ENCODE measurements at regions not wholly inside any gene's neighbourhood (a gene's known extent, or its start where the extent isn't known, plus 50 kb on each side); places are given as distances from the start of the nearest gene placed in this dataset.
"Not testable (repeated sequence)": the region's sequence is repeated elsewhere in the genome, so short reads cannot be mapped to it uniquely, and the experiment has no call there.

DNA sequence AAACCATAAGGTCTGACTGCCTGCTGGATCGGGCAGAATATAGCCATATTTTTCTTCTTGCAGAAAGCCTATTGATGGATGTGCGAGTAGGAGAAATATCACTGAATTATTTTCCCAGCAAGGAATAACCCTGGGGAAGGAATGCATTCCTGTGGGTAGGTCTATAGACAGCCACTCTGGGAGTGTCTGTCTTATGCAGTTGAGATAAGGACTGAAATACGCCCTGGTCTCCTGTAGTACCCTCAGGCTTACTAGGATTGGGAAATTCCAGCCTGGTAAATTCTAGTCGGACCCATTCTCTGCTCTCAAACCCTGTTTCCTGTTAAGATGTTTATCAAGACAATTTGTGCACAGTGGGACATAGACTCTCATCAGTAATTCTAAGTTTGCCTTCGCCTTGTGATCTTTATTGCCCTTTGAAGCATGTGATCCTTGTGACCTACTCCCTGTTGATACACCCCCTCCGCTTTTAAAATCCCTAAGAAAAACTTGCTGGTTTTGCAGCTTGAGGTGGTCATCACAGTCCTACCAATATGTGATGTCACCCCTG lies 506.3 kb downstream of the SOX11 start:
- not testable (repeated sequence) for H3K27me3 Mint-ChIP-seq; H3K4me3 Mint-ChIP-seq; H3K27ac Mint-ChIP-seq; H3K36me3 Mint-ChIP-seq; H3K9me3 Mint-ChIP-seq (ENCODE audit: low read depth); H3K4me1 Mint-ChIP-seq (ENCODE audit: low read depth)

DNA sequence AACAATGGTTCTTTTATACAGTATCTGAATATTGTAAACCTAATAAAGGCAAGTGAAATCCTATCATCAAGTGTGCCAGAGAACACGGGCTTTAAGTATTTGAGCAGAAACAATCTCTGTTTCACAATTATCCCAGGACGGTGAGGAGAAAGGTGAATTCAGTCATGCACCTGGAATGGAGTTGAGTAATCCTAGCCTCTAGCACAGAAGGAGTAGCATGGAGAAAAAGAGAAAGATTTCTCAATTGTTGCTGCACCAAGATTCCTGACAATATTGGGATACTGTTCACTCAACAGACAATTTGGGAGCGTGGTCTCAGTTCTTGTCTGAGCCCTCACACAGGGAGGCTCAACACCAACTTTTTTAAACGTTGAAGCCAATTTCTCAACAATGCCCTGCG lies 510.6 kb downstream of the SOX11 start:
- H3K9me3 Mint-ChIP-seq (ENCODE audit: low read depth), result peaks cover 14% of the 10 kb centered on the region
- H3K27me3 Mint-ChIP-seq, result no peaks in the 10 kb centered on the region
- H3K27ac Mint-ChIP-seq, result no peak overlapping the region
- no peaks in the 10 kb centered on the region for H3K4me1 Mint-ChIP-seq (ENCODE audit: low read depth)
- no peak overlapping the region for H3K4me3 Mint-ChIP-seq
- H3K36me3 Mint-ChIP-seq, result no peaks in the 10 kb centered on the region

DNA sequence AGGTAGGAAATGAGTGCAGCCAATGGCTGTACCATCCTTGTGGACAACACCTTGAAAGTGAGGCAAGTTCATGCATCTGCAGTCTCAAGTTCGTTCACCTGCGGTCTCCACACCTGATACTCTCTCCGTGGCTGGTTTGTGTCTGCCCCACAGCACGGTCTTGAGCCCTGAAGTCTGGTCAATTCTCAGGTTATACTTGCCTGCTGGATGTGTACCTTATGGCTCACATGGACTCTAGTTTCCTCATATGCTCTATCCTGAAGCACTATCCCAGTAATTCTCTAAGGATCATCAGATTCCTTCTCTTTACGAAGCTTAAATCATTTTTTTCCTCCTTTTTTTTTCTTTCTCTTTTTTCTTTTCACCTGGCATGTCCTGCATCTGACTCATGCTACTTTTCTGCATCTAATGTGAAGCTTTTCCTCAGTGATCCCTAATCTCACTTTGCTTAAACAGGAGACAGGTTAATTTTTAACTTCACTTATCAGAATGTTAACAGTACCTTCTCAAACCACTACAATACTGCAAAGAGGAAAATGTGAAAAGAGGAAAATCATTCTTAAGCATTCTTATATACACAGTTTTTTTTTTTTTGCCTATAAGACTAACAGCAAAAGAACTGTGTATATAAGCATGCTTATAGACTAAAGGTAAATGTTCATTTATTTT lies 511.2 kb downstream of the SOX11 start:
- no peak overlapping the region for H3K4me3 Mint-ChIP-seq
- H3K36me3 Mint-ChIP-seq, result no peaks in the 10 kb centered on the region
- H3K27ac Mint-ChIP-seq, result no peak overlapping the region

DNA sequence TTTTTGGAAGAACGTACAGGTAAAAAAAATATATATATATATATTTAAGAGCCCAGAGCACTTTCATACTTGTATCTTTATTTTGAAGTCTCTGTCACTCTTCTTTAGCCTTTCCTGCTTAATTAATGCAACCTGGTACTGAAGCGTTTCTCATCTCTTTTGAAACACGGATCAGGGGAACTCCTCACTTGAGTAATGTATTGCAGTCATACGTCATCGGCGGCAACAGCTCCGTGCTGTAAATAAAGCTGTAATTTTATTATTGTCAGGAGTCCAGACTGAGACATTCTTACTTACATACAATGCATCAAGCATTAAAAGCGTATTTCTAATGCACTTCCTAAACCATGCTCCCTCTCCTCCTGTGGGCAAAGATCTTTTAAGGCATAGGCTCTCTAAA lies 514.7 kb downstream of the SOX11 start:
- no peaks in the 10 kb centered on the region for H3K4me1 Mint-ChIP-seq (ENCODE audit: low read depth)
- H3K27ac Mint-ChIP-seq, result no peak overlapping the region
- H3K4me3 Mint-ChIP-seq, result no peak overlapping the region
- no peaks in the 10 kb centered on the region for H3K36me3 Mint-ChIP-seq
- H3K9me3 Mint-ChIP-seq (ENCODE audit: low read depth), result peaks cover 6% of the 10 kb centered on the region
- no peaks in the 10 kb centered on the region for H3K27me3 Mint-ChIP-seq

More for the DNA sequence above, 511.2 kb downstream of the SOX11 start:
- no peaks in the 10 kb centered on the region for H3K4me1 Mint-ChIP-seq (ENCODE audit: low read depth)
- H3K9me3 Mint-ChIP-seq (ENCODE audit: low read depth), result peaks cover 11% of the 10 kb centered on the region
- no peaks in the 10 kb centered on the region for H3K27me3 Mint-ChIP-seq

DNA sequence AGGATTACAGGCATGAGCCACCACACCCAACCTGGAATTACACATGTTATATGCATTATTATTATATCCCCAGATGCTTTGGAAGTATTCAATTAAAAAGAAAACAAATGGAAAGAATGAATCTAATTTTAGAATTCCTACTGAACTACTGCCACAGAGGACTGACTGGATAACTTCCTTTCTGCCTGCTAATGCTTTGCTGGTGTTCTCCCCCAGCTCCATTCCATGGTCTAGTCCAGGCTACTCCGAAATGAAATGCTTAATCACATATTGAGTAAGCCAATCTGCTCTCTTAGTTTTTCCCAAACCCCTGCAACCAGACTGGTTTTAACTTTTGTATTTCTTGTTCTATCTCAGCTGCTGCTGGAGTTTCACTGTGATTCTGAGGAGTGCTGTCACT lies 519.1 kb downstream of the SOX11 start:
- peaks cover 2% of the 10 kb centered on the region for H3K9me3 Mint-ChIP-seq (ENCODE audit: low read depth)
- no peaks in the 10 kb centered on the region for H3K36me3 Mint-ChIP-seq
- no peak overlapping the region for H3K4me3 Mint-ChIP-seq
- no peaks in the 10 kb centered on the region for H3K4me1 Mint-ChIP-seq (ENCODE audit: low read depth)
- H3K27me3 Mint-ChIP-seq, result peaks cover 3% of the 10 kb centered on the region
- no peak overlapping the region for H3K27ac Mint-ChIP-seq

DNA sequence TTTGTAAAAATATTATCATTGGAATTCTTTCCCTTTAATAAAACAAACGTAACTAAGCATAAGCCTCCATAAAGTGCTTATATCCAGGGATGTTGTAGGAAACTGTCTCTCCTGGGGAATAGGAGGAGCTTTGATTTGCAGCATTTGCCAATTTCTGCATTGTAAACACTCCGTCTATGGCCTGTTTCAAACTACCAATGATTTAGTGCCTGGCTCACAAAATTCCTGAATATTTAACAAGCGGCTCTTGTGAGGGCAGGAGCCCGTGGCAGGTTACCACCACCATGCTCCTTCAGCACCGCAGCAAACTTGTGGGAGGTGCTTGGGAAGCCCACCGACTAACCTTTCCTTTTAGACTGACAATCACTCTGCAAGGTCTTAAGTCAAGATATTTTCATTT lies 520.3 kb downstream of the SOX11 start:
- H3K9me3 Mint-ChIP-seq (ENCODE audit: low read depth), result no peaks in the 10 kb centered on the region
- no peak overlapping the region for H3K4me3 Mint-ChIP-seq
- no peaks in the 10 kb centered on the region for H3K36me3 Mint-ChIP-seq
- no peaks in the 10 kb centered on the region for H3K4me1 Mint-ChIP-seq (ENCODE audit: low read depth)
- no peak overlapping the region for H3K27ac Mint-ChIP-seq
- peaks cover 3% of the 10 kb centered on the region for H3K27me3 Mint-ChIP-seq

DNA sequence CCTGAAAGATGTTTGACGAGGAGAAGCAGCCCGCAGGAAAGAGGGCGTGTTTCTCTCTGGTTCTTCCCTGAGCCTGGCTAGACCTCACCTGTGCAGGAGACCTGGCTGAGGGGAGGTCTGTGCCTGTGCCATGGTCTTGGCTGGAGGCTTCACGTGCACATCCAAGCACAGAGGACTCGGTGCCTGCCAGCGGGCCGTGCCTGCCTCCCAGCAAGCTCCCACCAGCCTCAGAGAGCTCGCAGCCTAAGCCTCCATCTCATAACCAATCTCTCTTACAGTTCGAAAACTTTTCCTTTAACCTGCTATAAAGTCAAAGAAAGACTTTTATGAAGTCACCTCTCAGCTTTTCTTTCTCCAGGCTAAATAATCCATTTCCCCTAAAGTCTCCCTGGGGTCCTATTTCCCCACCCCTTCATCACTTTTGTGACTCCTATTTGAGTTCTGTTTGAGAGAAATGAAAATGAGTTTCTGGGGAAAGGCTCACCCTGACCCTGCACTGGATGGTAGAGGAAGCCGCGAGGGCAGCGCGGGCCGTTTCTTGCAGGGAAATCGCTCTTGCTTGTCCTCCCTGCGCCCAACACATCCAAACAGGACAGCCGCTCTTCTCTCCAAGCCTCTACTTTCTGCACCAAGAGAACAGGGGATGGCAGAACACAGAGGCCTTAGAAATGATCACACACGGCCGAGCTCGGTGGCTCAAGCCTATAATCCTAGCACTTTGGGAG lies 521.0 kb downstream of the SOX11 start:
- H3K27me3 Mint-ChIP-seq, result peaks cover 3% of the 10 kb centered on the region
- H3K4me3 Mint-ChIP-seq, result no peak overlapping the region
- H3K4me1 Mint-ChIP-seq (ENCODE audit: low read depth), result no peaks in the 10 kb centered on the region
- no peaks in the 10 kb centered on the region for H3K36me3 Mint-ChIP-seq
- H3K9me3 Mint-ChIP-seq (ENCODE audit: low read depth), result no peaks in the 10 kb centered on the region
- H3K27ac Mint-ChIP-seq, result no peak overlapping the region

DNA sequence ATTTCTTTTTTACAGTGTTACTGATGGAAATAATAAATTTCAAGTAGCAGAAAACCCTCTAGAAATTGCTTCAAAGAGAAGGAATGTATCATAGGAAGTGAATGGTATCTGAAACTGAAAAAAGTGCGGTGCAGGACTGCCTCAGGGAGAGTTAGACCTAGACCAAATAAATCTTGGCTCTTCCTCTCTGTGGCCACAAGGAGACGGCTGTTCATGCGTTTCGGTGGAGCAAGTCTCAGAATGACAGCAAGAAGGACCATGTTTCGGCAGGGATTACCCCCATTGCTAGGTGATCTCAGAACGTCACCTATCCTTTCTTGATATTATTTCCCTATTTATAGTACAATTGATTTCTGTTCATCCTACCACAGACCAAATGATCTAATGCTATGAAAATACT lies 522.3 kb downstream of the SOX11 start:
- Mint-ChIP-seq H3K27me3 (peaks cover 3% of the 10 kb centered on the region), H3K4me1 (ENCODE audit: low read depth) (no peaks in the 10 kb centered on the region), H3K36me3 (no peaks in the 10 kb centered on the region), H3K4me3 (no peak overlapping the region), H3K27ac (no peak overlapping the region), H3K9me3 (ENCODE audit: low read depth) (no peaks in the 10 kb centered on the region)

DNA sequence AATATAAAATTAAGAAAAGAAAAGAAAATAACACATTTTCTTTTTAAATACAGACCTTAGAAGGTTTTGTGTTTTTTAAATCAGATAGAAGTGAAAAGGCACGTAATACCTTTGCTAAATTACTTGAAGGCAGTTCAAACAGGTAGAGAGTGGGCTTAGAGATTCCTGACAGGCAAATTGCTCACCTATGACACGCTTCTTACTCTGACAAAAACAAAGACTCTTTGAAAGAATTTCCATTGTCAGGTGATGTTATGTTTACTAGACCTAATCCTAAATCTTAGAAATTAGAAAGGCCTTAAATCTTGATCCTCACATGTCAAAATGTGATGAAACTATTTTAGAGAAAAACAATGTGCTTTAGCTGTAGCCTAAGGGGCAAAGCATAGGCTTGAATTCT lies 522.9 kb downstream of the SOX11 start:
- Mint-ChIP-seq H3K4me1 (ENCODE audit: low read depth) (no peaks in the 10 kb centered on the region), H3K27me3 (peaks cover 3% of the 10 kb centered on the region), H3K4me3 (no peak overlapping the region), H3K9me3 (ENCODE audit: low read depth) (no peaks in the 10 kb centered on the region), H3K27ac (no peak overlapping the region), H3K36me3 (no peaks in the 10 kb centered on the region)

DNA sequence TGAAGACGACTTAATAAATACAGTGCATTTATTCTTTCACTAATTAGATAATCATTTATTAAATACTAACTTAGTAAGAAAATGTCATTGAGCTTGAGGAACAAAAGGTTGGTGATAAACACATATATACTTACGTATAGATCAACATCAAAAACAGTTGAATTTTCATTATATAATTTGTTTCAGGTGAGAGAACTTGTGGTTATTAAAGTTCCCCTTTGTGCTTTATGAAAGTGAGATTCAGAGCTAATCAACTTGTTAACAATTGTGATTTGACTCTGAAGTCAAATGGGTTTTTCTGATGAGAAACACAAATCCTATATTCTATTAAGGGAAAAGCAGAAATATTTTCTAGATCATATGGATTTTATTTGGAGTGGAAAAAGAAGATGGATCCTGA lies 524.0 kb downstream of the SOX11 start:
- Mint-ChIP-seq H3K9me3 (ENCODE audit: low read depth) (no peaks in the 10 kb centered on the region), H3K27ac (no peak overlapping the region), H3K4me1 (ENCODE audit: low read depth) (no peaks in the 10 kb centered on the region), H3K4me3 (no peak overlapping the region), H3K27me3 (peaks cover 3% of the 10 kb centered on the region), H3K36me3 (no peaks in the 10 kb centered on the region)

DNA sequence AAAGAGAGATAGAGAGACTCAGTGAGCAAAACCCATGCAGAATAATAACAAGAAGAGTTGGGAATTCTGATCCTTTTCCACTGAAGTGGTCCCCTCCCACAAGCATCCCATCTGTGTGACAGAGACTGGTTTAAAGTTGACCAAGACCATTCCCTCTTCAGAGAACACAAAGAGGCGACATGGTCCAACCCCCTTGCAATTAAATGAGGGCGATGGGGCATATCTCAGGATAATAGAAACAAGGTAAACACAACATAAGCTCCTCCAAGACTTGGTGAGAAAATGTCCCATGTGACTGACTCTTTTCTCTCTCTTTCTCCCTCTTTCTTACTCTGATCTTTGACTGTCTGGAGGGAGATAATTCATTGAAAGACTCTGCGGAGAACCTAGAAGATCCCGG lies 526.7 kb downstream of the SOX11 start:
- H3K36me3 Mint-ChIP-seq, result no peaks in the 10 kb centered on the region
- no peaks in the 10 kb centered on the region for H3K27me3 Mint-ChIP-seq
- H3K4me3 Mint-ChIP-seq, result no peak overlapping the region
- no peaks in the 10 kb centered on the region for H3K9me3 Mint-ChIP-seq (ENCODE audit: low read depth)
- no peaks in the 10 kb centered on the region for H3K4me1 Mint-ChIP-seq (ENCODE audit: low read depth)
- no peak overlapping the region for H3K27ac Mint-ChIP-seq

DNA sequence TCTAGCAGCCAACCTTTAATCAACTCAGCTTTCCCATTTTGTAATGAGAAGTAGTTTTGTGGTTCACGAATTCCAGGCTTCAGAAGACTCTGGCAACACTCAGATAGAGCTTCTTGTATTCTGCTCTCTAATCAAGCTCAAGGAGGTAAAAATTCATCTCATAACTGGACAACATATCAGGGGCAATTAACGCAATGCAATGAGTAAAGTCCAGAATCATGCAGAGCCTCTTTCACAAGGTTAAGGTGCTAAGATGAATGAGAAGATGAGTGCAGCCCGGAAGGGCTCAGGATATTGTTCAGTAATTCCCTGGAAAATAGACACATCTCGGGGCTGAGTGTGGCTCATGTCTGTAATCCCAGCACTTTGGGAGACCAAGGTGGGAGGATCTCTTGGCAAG lies 527.7 kb downstream of the SOX11 start:
- Mint-ChIP-seq H3K4me3 (no peak overlapping the region), H3K36me3 (no peaks in the 10 kb centered on the region), H3K9me3 (ENCODE audit: low read depth) (no peaks in the 10 kb centered on the region), H3K4me1 (ENCODE audit: low read depth) (no peaks in the 10 kb centered on the region), H3K27me3 (no peaks in the 10 kb centered on the region), H3K27ac (no peak overlapping the region)

DNA sequence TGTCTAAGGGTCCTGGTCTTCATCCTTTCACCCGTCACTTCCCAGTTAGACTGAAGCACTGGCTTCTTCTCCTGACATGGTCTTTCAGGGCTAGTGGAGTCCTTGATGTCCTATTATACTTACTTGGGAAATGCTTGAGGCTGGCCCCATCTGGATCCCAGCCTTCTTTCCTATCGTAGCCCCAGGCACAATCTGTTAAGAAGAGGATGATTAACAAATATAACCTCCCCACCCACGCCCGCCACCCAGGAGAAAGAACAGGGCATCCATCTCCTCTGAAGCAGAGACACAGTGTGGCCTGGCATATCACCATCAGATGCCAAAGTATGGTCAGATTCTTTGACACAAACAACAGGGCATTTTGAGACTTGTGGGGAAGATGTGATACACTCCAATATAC lies 530.1 kb downstream of the SOX11 start:
- H3K4me3 Mint-ChIP-seq, result no peak overlapping the region
- H3K27ac Mint-ChIP-seq, result no peak overlapping the region
- H3K4me1 Mint-ChIP-seq (ENCODE audit: low read depth), result no peaks in the 10 kb centered on the region
- H3K27me3 Mint-ChIP-seq, result peaks cover 1% of the 10 kb centered on the region
- H3K36me3 Mint-ChIP-seq, result no peaks in the 10 kb centered on the region
- no peaks in the 10 kb centered on the region for H3K9me3 Mint-ChIP-seq (ENCODE audit: low read depth)

DNA sequence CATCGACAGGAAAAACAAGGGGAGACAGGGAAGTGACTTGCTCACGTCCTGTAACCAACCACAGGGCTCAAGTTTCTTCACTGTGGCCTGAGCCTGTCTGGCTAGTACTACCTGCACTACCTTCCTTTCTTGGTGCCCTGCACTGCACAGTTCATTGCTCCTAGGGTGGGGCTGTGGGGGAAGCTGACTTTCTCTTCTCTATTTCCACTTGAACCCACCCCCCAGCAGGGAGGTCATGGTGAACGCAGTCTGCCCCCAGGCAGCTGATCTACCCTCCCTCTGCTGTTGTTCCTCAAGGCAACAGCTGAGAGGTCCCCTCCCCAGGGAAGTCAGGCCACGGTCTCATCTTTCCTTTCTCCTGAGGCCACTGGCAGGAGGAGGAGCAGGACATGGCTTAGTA lies 532.1 kb downstream of the SOX11 start:
- H3K27ac Mint-ChIP-seq, result no peak overlapping the region
- H3K27me3 Mint-ChIP-seq, result peaks cover 1% of the 10 kb centered on the region
- no peaks in the 10 kb centered on the region for H3K9me3 Mint-ChIP-seq (ENCODE audit: low read depth)
- no peak overlapping the region for H3K4me3 Mint-ChIP-seq
- no peaks in the 10 kb centered on the region for H3K4me1 Mint-ChIP-seq (ENCODE audit: low read depth)
- H3K36me3 Mint-ChIP-seq, result no peaks in the 10 kb centered on the region

DNA sequence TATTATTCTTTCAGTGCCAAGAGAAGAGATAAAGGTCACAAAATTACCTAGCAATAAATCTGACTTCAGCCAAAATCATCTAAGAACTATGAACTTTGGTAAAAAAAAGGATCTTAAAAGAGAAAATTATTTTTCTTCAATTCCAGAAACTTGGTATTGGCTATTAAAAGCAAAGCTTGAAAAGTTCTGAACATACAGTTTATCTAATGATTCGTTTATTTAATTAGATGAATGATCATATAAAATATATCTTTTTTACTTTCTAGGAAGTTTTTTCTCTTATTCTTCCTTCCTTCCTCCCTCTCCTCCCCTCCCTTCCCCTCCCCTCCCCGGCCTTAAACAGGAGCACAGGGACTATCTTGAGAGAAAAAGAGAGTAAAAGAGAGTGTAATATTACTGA lies 536.1 kb downstream of the SOX11 start:
- no peak overlapping the region for H3K27ac Mint-ChIP-seq
- H3K36me3 Mint-ChIP-seq, result no peaks in the 10 kb centered on the region
- H3K27me3 Mint-ChIP-seq, result peaks cover 1% of the 10 kb centered on the region
- H3K9me3 Mint-ChIP-seq (ENCODE audit: low read depth), result no peaks in the 10 kb centered on the region
- H3K4me3 Mint-ChIP-seq, result no peak overlapping the region
- no peaks in the 10 kb centered on the region for H3K4me1 Mint-ChIP-seq (ENCODE audit: low read depth)

DNA sequence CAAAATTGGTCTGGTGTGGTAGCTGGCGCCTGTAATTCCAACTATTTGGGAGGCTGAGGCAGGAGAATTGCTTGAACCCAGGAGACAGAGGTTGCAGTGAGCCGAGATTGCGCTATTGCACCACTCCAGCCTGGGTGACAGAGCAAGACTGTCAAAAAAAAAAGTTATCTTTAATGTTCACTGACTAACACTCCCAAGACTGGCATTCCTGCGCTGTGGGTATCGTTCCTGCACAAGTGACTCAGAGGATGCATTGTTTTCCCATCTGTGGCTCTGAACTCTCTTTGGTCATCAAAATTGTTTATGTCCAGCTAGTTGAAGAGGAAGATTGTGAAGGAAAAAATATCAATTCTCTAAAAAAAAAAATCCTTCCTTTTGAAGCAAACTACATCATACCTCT lies 539.0 kb downstream of the SOX11 start:
- peaks cover 1% of the 10 kb centered on the region for H3K27me3 Mint-ChIP-seq
- no peaks in the 10 kb centered on the region for H3K9me3 Mint-ChIP-seq (ENCODE audit: low read depth)
- no peaks in the 10 kb centered on the region for H3K36me3 Mint-ChIP-seq
- no peak overlapping the region for H3K27ac Mint-ChIP-seq
- H3K4me1 Mint-ChIP-seq (ENCODE audit: low read depth), result no peaks in the 10 kb centered on the region
- H3K4me3 Mint-ChIP-seq, result no peak overlapping the region

All from activated naive CD8-positive, alpha-beta T cell (primary cell).